GM18858 (cell line): ENCODE measurements at regions not wholly inside any gene's neighbourhood (a gene's known extent, or its start where the extent isn't known, plus 50 kb on each side); places are given as distances from the start of the nearest gene placed in this dataset.
"Not testable (repeated sequence)": the region's sequence is repeated elsewhere in the genome, so short reads cannot be mapped to it uniquely, and the experiment has no call there.

ENCODE experiments used
- ATAC-seq: cut with Tn5 transposase; IDR thresholded peaks from one replicate; pipeline ENCODE4 v1.9.1; 2021; ENCODE audit not compliant: unreplicated experiment

GRCh38 chr7:109402107-109402506 is 832.4 kb downstream of the DNAJB9 start:
- no peak for ATAC-seq

GRCh38 chr7:109407756-109408155 is 838.1 kb downstream of the DNAJB9 start:
- no peak for ATAC-seq

- no peak for ATAC-seq
These were observed 868.3 kb downstream of the DNAJB9 start for GRCh38 chr7:109437957-109438356.

- ATAC-seq: no peak
These were observed 880.1 kb downstream of the DNAJB9 start for GRCh38 chr7:109449760-109450159.

- ATAC-seq: no peak
These were observed 886.4 kb downstream of the DNAJB9 start for GRCh38 chr7:109456116-109456515.

GRCh38 chr7:109460296-109460695 is 890.6 kb downstream of the DNAJB9 start:
- no peak for ATAC-seq

- ATAC-seq: no peak
These were observed 892.5 kb downstream of the DNAJB9 start for GRCh38 chr7:109462171-109462570.

GRCh38 chr7:109467729-109468128 is 898.1 kb downstream of the DNAJB9 start:
- not testable (repeated sequence) for ATAC-seq

- no peak for ATAC-seq
These were observed 903.5 kb downstream of the DNAJB9 start for GRCh38 chr7:109473172-109473571.

- ATAC-seq: no peak
These were observed 906.7 kb downstream of the DNAJB9 start for GRCh38 chr7:109476409-109476808.

GRCh38 chr7:109479388-109479787 is 909.7 kb downstream of the DNAJB9 start:
- no peak for ATAC-seq

GRCh38 chr7:109490607-109491006 is 920.9 kb downstream of the DNAJB9 start:
- ATAC-seq: not testable (repeated sequence)

- no peak for ATAC-seq
These were observed 927.4 kb downstream of the DNAJB9 start for GRCh38 chr7:109497053-109497452.

- ATAC-seq: no peak
These were observed 928.5 kb downstream of the DNAJB9 start for GRCh38 chr7:109498131-109498530.

- ATAC-seq: no peak
These were observed 933.7 kb downstream of the DNAJB9 start for GRCh38 chr7:109503421-109503820.

GRCh38 chr7:109522585-109522984 is 952.9 kb downstream of the DNAJB9 start:
- no peak for ATAC-seq

GRCh38 chr7:109527833-109528232 is 958.2 kb downstream of the DNAJB9 start:
- ATAC-seq: no peak

GRCh38 chr7:109529712-109530111 is 960.0 kb downstream of the DNAJB9 start:
- ATAC-seq: no peak

GRCh38 chr7:109532262-109532992 is 962.8 kb downstream of the DNAJB9 start:
- ATAC-seq: peak; percentile 58

GRCh38 chr7:109545686-109546085 is 976.0 kb downstream of the DNAJB9 start:
- ATAC-seq: no peak

- no peak for ATAC-seq
These were observed 980.0 kb downstream of the DNAJB9 start for GRCh38 chr7:109549471-109550193.

- ATAC-seq: no peak
These were observed 982.3 kb downstream of the DNAJB9 start for GRCh38 chr7:109552017-109552416.
